HG03575 (cell line): ENCODE measurements at regions not wholly inside any gene's neighbourhood (a gene's known extent, or its start where the extent isn't known, plus 50 kb on each side); places are given as distances from the start of the nearest gene placed in this dataset.
"Not testable (repeated sequence)": the region's sequence is repeated elsewhere in the genome, so short reads cannot be mapped to it uniquely, and the experiment has no call there.

Experiments
- ATAC-seq: cut with Tn5 transposase; IDR thresholded peaks from one replicate; pipeline ENCODE4 v1.9.1; 2021; ENCODE audit not compliant: unreplicated experiment, insufficient number of reproducible peaks, low FRiP score; ENCODE audit errors: extremely low read depth

GRCh38 chr12:59517522-59517921 is 78.3 kb upstream of the SLC16A7 start:
- no peak for ATAC-seq

GRCh38 chr12:59500915-59501314 is 94.9 kb upstream of the SLC16A7 start:
- ATAC-seq: no peak

- no peak for ATAC-seq
Measured at GRCh38 chr12:59500335-59500734, 95.5 kb upstream of the SLC16A7 start.

- peak; percentile 95 for ATAC-seq
Measured at GRCh38 chr12:59499774-59500173, 96.1 kb upstream of the SLC16A7 start.

- ATAC-seq: no peak
Measured at GRCh38 chr12:59494617-59495016, 101.2 kb upstream of the SLC16A7 start.

- no peak for ATAC-seq
Measured at GRCh38 chr12:59491877-59492276, 104.0 kb upstream of the SLC16A7 start.

- no peak for ATAC-seq
Measured at GRCh38 chr12:59486827-59487226, 109.0 kb upstream of the SLC16A7 start.

GRCh38 chr12:59484575-59484974 is 111.3 kb upstream of the SLC16A7 start:
- ATAC-seq: peak; percentile 87

GRCh38 chr12:59474236-59474635 is 121.6 kb upstream of the SLC16A7 start:
- not testable (repeated sequence) for ATAC-seq

- no peak for ATAC-seq
Measured at GRCh38 chr12:59472273-59472672, 123.6 kb upstream of the SLC16A7 start.

GRCh38 chr12:59459966-59460660 is 135.7 kb upstream of the SLC16A7 start:
- ATAC-seq: no peak

- ATAC-seq: no peak
Measured at GRCh38 chr12:59453475-59453874, 142.4 kb upstream of the SLC16A7 start.

- no peak for ATAC-seq
Measured at GRCh38 chr12:59452746-59453145, 143.1 kb upstream of the SLC16A7 start.

- no peak for ATAC-seq
Measured at GRCh38 chr12:59452259-59452658, 143.6 kb upstream of the SLC16A7 start.

GRCh38 chr12:59446116-59446515 is 149.7 kb upstream of the SLC16A7 start:
- ATAC-seq: no peak

- no peak for ATAC-seq
Measured at GRCh38 chr12:59444932-59445331, 150.9 kb upstream of the SLC16A7 start.

GRCh38 chr12:59432057-59432456 is 163.8 kb upstream of the SLC16A7 start:
- no peak for ATAC-seq

- ATAC-seq: no peak
Measured at GRCh38 chr12:59431266-59431665, 164.6 kb upstream of the SLC16A7 start.

- ATAC-seq: no peak
Measured at GRCh38 chr12:59429766-59430165, 166.1 kb upstream of the SLC16A7 start.

- no peak for ATAC-seq
Measured at GRCh38 chr12:59425798-59426197, 170.0 kb upstream of the SLC16A7 start.

GRCh38 chr12:59424666-59425065 is 171.2 kb upstream of the SLC16A7 start:
- ATAC-seq: not testable (repeated sequence)
